ENCODE measurements at regions not wholly inside any gene's neighbourhood (a gene's known extent, or its start where the extent isn't known, plus 50 kb on each side); places are given as distances from the start of the nearest gene placed in this dataset.
"Not testable (repeated sequence)": the region's sequence is repeated elsewhere in the genome, so short reads cannot be mapped to it uniquely, and the experiment has no call there.

- H3K4me1 Mint-ChIP-seq (ENCODE audit: low read depth); DNase-seq (ENCODE audit: low spot score); H3K9me3 Mint-ChIP-seq; H3K4me3 Mint-ChIP-seq (ENCODE audit: low read depth); H3K36me3 Mint-ChIP-seq (ENCODE audit: low read depth); intact Hi-C loops (cut with micrococcal nuclease); H3K27ac Mint-ChIP-seq; H3K27me3 Mint-ChIP-seq (ENCODE audit: low read depth): not testable (repeated sequence)
Observed at GRCh38 chr1:223998676-223999455, 115.0 kb upstream of the FBXO28 start.

GRCh38 chr1:223996376-223996775 is 117.5 kb upstream of the FBXO28 start:
- H3K27ac Mint-ChIP-seq; H3K36me3 Mint-ChIP-seq (ENCODE audit: low read depth): not testable (repeated sequence)

DNA sequence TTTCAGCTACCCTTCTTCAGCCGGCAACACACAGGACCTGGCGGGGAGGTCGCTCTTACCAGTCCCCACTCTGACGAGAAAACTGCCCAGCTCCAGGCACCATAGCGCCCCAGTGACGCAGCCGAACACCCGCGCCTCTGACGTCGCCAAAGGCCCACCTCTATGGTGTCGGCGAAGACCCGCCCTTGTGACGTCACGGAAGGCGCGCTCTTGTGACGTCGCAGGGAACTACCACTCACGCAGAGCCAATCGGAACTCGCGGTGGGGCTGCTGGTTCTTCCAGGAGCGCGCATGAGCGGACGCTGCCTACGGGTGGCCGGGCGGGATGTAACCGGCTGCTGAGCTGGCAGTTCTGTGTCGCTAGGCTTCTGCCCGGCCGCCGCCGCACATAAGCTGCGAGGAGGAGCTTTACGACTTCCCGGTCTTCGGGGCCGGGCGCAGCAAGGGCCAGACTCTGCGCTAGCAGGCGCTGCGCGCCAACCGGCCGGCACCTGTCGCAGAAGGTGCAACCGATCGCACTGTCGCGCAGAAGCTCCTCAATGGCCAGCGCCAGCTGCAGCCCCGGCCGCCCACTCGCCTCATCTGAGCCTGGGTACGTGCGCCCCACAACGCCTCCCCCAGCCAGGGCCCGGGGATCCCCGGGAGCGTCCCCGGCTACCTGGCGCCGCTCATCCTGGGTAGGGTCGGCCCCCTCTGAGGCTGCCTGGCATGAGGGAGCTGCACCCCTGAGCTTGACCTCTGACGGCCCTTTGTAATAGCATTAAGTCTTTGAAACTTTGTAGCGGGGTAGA is 121.3 kb upstream of the FBXO28 start:
- not testable (repeated sequence) for H3K36me3 Mint-ChIP-seq (ENCODE audit: low read depth); H3K9me3 Mint-ChIP-seq; H3K4me1 Mint-ChIP-seq (ENCODE audit: low read depth); H3K27me3 Mint-ChIP-seq (ENCODE audit: low read depth)
- intact Hi-C loops (cut with micrococcal nuclease): loop anchor here (5.0 kb wide), 1 partner anchor 145 kb away; the partner anchor contains the start of gene TP53BP2
- H3K4me3 Mint-ChIP-seq (ENCODE audit: low read depth): peak overlapping the region; percentile 85
- peak; percentile 100 for DNase-seq (ENCODE audit: low spot score)
- peak overlapping the region; percentile 94 for H3K27ac Mint-ChIP-seq

More at GRCh38 chr1:223996376-223996775, 117.5 kb upstream of the FBXO28 start:
- H3K4me1 Mint-ChIP-seq (ENCODE audit: low read depth): peaks cover 11% of the 10 kb centered on the region
- H3K4me3 Mint-ChIP-seq (ENCODE audit: low read depth); H3K9me3 Mint-ChIP-seq; intact Hi-C loops (cut with micrococcal nuclease); DNase-seq (ENCODE audit: low spot score); H3K27me3 Mint-ChIP-seq (ENCODE audit: low read depth): not testable (repeated sequence)

DNA sequence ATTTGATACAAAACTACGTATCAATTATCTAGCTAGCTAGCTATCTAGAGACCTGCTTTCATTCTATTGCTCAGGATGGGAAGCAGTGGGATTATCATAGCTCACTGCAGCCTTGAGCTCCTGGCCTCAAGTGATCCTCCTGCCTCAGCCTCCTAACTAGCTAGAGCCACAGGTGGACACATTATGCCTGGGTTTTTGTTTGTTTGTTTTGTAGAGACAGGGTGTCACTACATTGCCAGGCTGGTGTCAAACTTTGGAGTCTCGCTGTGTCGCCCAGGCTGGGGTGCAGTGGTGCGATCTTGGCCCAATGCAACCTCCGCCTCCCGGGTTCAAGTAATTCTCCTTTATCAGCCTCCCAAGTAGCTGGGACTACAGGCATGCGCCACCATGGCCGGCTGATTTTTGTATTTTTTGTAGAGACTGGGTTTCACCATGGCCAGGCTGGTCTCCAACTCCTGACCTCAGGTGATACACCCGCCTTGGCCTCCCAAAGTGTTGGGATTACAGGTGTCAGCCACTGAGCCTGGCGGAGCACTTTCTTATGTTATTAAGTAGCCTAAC is 122.5 kb upstream of the FBXO28 start:
- not testable (repeated sequence) for H3K4me1 Mint-ChIP-seq (ENCODE audit: low read depth); H3K27ac Mint-ChIP-seq; H3K36me3 Mint-ChIP-seq (ENCODE audit: low read depth); H3K27me3 Mint-ChIP-seq (ENCODE audit: low read depth); DNase-seq (ENCODE audit: low spot score); H3K4me3 Mint-ChIP-seq (ENCODE audit: low read depth); H3K9me3 Mint-ChIP-seq
- intact Hi-C loops (cut with micrococcal nuclease): loop anchor here (5.0 kb wide), 1 partner anchor 144 kb away; the partner anchor contains the start of gene TP53BP2

- H3K27me3 Mint-ChIP-seq (ENCODE audit: low read depth); H3K9me3 Mint-ChIP-seq; intact Hi-C loops (cut with micrococcal nuclease); DNase-seq (ENCODE audit: low spot score); H3K4me1 Mint-ChIP-seq (ENCODE audit: low read depth); H3K4me3 Mint-ChIP-seq (ENCODE audit: low read depth); H3K27ac Mint-ChIP-seq; H3K36me3 Mint-ChIP-seq (ENCODE audit: low read depth): not testable (repeated sequence)
Observed at GRCh38 chr1:223961985-223962384, 116.2 kb upstream of the TP53BP2 start.

DNA sequence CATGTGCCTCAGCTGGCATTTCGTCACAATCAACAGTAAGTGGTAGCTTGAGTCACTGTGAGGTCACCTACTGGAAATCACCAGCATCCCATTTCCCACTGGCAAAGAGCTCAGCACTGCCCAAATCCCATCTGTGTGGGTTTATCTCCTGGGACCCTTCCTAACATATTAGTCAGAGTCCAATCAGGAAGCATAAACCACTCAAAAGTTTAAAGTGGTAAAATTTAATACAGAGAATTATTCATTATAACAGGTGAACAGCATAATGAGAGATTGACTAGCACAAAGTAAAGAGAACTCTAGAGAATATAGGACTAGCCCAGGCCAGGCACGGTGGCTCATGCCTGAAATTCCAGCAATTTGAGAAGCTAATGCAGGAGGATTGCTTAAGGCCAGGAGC is 107.1 kb upstream of the TP53BP2 start:
- H3K4me1 Mint-ChIP-seq (ENCODE audit: low read depth); intact Hi-C loops (cut with micrococcal nuclease); H3K27ac Mint-ChIP-seq; DNase-seq (ENCODE audit: low spot score); H3K4me3 Mint-ChIP-seq (ENCODE audit: low read depth); H3K27me3 Mint-ChIP-seq (ENCODE audit: low read depth); H3K36me3 Mint-ChIP-seq (ENCODE audit: low read depth); H3K9me3 Mint-ChIP-seq: not testable (repeated sequence)

DNA sequence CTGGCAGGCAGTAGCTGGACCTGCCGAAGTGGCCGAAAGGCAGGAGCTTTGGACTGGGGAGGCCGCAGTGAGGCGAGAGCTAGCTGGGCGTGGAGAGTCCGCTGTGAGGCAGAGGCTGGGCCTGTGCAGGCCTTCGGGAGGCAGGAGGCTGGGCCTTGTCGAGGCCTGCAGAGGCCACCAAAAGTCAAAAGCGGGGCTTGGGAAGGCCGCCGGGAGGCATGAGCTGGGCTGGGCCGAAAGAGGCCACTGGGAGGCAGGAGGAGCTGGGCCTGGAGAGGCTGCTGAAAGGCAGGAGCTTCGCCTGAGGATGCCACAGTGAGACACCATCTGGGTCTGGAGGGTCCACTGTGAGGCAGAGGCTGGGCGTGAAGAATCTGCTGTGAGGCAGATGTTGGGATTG is 105.8 kb upstream of the TP53BP2 start:
- not testable (repeated sequence) for H3K4me1 Mint-ChIP-seq (ENCODE audit: low read depth); H3K9me3 Mint-ChIP-seq

GRCh38 chr1:223949944-223950343 is 104.2 kb upstream of the TP53BP2 start:
- DNase-seq (ENCODE audit: low spot score); H3K36me3 Mint-ChIP-seq (ENCODE audit: low read depth); H3K9me3 Mint-ChIP-seq; H3K4me3 Mint-ChIP-seq (ENCODE audit: low read depth); H3K27me3 Mint-ChIP-seq (ENCODE audit: low read depth); H3K4me1 Mint-ChIP-seq (ENCODE audit: low read depth); intact Hi-C loops (cut with micrococcal nuclease); H3K27ac Mint-ChIP-seq: not testable (repeated sequence)

More for the DNA sequence above, 105.8 kb upstream of the TP53BP2 start:
- H3K27ac Mint-ChIP-seq; H3K36me3 Mint-ChIP-seq (ENCODE audit: low read depth); intact Hi-C loops (cut with micrococcal nuclease); H3K4me3 Mint-ChIP-seq (ENCODE audit: low read depth); H3K27me3 Mint-ChIP-seq (ENCODE audit: low read depth); DNase-seq (ENCODE audit: low spot score): not testable (repeated sequence)

DNA sequence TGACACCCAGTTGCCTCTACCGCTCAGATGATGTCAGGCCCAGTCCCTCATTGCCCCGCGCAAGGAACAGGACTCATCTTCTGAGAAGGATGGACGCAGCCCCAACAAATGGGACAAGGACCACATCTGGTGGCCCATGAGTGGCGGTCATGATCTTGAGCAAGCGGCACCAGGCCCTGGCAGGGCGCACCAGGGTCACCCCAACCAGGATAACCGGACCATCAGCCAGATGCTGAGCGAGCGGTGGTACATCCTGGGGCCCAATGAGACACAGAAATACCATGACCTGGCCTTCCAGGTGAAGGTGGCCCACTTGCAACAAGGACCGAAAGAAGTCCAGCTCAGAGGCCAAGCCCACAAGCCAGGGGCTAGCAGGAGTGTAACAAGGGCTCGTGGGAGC is 102.3 kb upstream of the TP53BP2 start:
- intact Hi-C loops (cut with micrococcal nuclease); H3K9me3 Mint-ChIP-seq; H3K27me3 Mint-ChIP-seq (ENCODE audit: low read depth): not testable (repeated sequence)

DNA sequence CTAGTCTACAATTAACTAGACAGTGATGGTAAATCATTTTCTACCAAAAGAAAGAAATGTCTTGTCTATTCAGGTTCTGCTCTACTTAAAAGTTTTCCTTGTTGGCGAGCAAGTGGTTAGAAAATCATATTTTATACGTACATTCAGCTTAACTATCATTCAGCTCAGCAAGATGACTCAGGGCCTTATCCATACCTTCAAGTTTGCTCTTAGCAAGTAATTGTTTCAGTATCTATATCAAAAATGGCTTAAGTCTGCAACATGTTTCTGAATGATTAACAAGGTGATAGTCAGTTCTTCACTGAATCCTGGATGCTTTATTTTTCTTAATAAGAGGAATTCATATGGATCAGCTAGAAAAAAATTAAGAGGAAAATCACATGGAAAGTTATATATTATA is 90.8 kb upstream of the TP53BP2 start:
- H3K9me3 Mint-ChIP-seq; H3K27me3 Mint-ChIP-seq (ENCODE audit: low read depth); H3K4me3 Mint-ChIP-seq (ENCODE audit: low read depth); H3K36me3 Mint-ChIP-seq (ENCODE audit: low read depth); H3K4me1 Mint-ChIP-seq (ENCODE audit: low read depth); intact Hi-C loops (cut with micrococcal nuclease); DNase-seq (ENCODE audit: low spot score); H3K27ac Mint-ChIP-seq: not testable (repeated sequence)

More for the DNA sequence above, 102.3 kb upstream of the TP53BP2 start:
- H3K4me3 Mint-ChIP-seq (ENCODE audit: low read depth); H3K4me1 Mint-ChIP-seq (ENCODE audit: low read depth); H3K36me3 Mint-ChIP-seq (ENCODE audit: low read depth); DNase-seq (ENCODE audit: low spot score); H3K27ac Mint-ChIP-seq: not testable (repeated sequence)

- H3K4me1 Mint-ChIP-seq (ENCODE audit: low read depth); H3K9me3 Mint-ChIP-seq; H3K27me3 Mint-ChIP-seq (ENCODE audit: low read depth); H3K36me3 Mint-ChIP-seq (ENCODE audit: low read depth); H3K27ac Mint-ChIP-seq; H3K4me3 Mint-ChIP-seq (ENCODE audit: low read depth); intact Hi-C loops (cut with micrococcal nuclease); DNase-seq (ENCODE audit: low spot score): not testable (repeated sequence)
Observed at GRCh38 chr1:223931476-223931875, 85.7 kb upstream of the TP53BP2 start.

DNA sequence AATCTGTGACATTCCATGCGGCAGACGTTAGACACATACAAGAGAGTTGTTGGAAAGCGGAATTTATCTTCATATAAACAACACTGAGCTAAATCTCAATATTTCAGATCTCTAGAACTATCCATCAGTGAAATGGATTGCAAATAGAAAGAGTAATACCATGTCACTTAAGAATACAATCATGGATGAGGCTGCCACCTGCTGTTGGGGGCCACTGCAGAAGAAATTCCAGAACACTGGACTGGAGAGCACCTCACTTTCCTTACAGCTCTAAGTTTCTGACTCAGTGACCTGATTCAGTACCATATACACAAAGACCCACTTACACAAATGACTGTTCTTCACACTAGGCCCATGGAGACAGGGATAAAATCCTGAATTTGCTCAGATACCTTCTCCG is 75.1 kb upstream of the TP53BP2 start:
- H3K4me3 Mint-ChIP-seq (ENCODE audit: low read depth); H3K27ac Mint-ChIP-seq; intact Hi-C loops (cut with micrococcal nuclease); DNase-seq (ENCODE audit: low spot score); H3K36me3 Mint-ChIP-seq (ENCODE audit: low read depth); H3K27me3 Mint-ChIP-seq (ENCODE audit: low read depth); H3K4me1 Mint-ChIP-seq (ENCODE audit: low read depth); H3K9me3 Mint-ChIP-seq: not testable (repeated sequence)

DNA sequence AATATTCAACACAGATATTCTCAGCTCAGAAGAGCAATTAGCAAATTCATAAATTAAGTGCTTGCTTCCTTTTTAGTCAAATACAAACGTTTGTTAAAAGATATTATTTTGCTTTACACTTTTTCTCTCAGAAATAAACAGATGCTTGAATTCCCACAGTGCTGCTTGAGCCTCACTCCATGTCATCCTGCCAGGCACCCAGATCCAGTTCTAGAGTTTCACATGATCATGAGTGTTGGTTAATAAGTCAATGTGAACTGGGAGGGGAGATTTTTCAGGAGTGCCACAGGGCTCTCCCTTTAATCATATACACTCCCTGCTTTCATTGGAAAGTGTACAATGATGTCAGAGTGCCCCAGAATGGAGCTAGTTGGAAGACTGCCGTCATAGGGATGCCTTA is 69.7 kb upstream of the TP53BP2 start:
- H3K4me3 Mint-ChIP-seq (ENCODE audit: low read depth); H3K27me3 Mint-ChIP-seq (ENCODE audit: low read depth); H3K4me1 Mint-ChIP-seq (ENCODE audit: low read depth); H3K36me3 Mint-ChIP-seq (ENCODE audit: low read depth); H3K27ac Mint-ChIP-seq; H3K9me3 Mint-ChIP-seq; intact Hi-C loops (cut with micrococcal nuclease); DNase-seq (ENCODE audit: low spot score): not testable (repeated sequence)

Data from activated T-helper 2 cell treated with anti-CD3 and anti-CD28 coated beads, Interferon-gamma antibody, Interleukin-2, Interleukin-4, amounts not matched to agents 10 μg/mL and 5 μg/mL and 100 μg/mL, durations not matched to agents 14 hours and 24 hours and 36 hours (primary cell).